ENCODE measurements at regions not wholly inside any gene's neighbourhood (a gene's known extent, or its start where the extent isn't known, plus 50 kb on each side); places are given as distances from the start of the nearest gene placed in this dataset.
"Not testable (repeated sequence)": the region's sequence is repeated elsewhere in the genome, so short reads cannot be mapped to it uniquely, and the experiment has no call there.

- ATAC-seq = no peak
Measured at GRCh38 chr5:28346696-28347095, 1308.3 kb upstream of the CDH9 start.

- ATAC-seq = no peak
Measured at GRCh38 chr5:28344836-28345433, 1306.5 kb upstream of the CDH9 start.

- no peak for ATAC-seq
Measured at GRCh38 chr5:28329176-28329575, 1290.8 kb upstream of the CDH9 start.

GRCh38 chr5:28328681-28329080, 1290.3 kb upstream of the CDH9 start:
- ATAC-seq = no peak

GRCh38 chr5:28324174-28324573, 1285.8 kb upstream of the CDH9 start:
- ATAC-seq = no peak

GRCh38 chr5:28313953-28314352, 1275.6 kb upstream of the CDH9 start:
- no peak for ATAC-seq

GRCh38 chr5:28313321-28313951, 1275.0 kb upstream of the CDH9 start:
- no peak for ATAC-seq

GRCh38 chr5:28310696-28311095, 1272.3 kb upstream of the CDH9 start:
- ATAC-seq = no peak

- ATAC-seq = no peak
Measured at GRCh38 chr5:28305891-28306290, 1267.5 kb upstream of the CDH9 start.

- ATAC-seq = no peak
Measured at GRCh38 chr5:28301712-28302111, 1263.3 kb upstream of the CDH9 start.

GRCh38 chr5:28296254-28297013, 1258.0 kb upstream of the CDH9 start:
- ATAC-seq = no peak

- not testable (repeated sequence) for ATAC-seq
Measured at GRCh38 chr5:28287021-28287420, 1248.6 kb upstream of the CDH9 start.

GRCh38 chr5:28286566-28286965, 1248.2 kb upstream of the CDH9 start:
- no peak for ATAC-seq

GRCh38 chr5:28284788-28285187, 1246.4 kb upstream of the CDH9 start:
- no peak for ATAC-seq

- ATAC-seq = no peak
Measured at GRCh38 chr5:28281351-28281750, 1243.0 kb upstream of the CDH9 start.

GRCh38 chr5:28275931-28276330, 1237.5 kb upstream of the CDH9 start:
- no peak for ATAC-seq

GRCh38 chr5:28269978-28270377, 1231.6 kb upstream of the CDH9 start:
- ATAC-seq = no peak

- no peak for ATAC-seq
Measured at GRCh38 chr5:28265877-28266276, 1227.5 kb upstream of the CDH9 start.

GRCh38 chr5:28254846-28255245, 1216.5 kb upstream of the CDH9 start:
- ATAC-seq = no peak

- ATAC-seq = no peak
Measured at GRCh38 chr5:28253431-28253830, 1215.0 kb upstream of the CDH9 start.

GRCh38 chr5:28249771-28250415, 1211.5 kb upstream of the CDH9 start:
- no peak for ATAC-seq

- no peak for ATAC-seq
Measured at GRCh38 chr5:28234356-28234968, 1196.1 kb upstream of the CDH9 start.

GRCh38 chr5:28226407-28226806, 1188.0 kb upstream of the CDH9 start:
- no peak for ATAC-seq
